ENCODE measurements at regions not wholly inside any gene's neighbourhood (a gene's known extent, or its start where the extent isn't known, plus 50 kb on each side); places are given as distances from the start of the nearest gene placed in this dataset.

DNA sequence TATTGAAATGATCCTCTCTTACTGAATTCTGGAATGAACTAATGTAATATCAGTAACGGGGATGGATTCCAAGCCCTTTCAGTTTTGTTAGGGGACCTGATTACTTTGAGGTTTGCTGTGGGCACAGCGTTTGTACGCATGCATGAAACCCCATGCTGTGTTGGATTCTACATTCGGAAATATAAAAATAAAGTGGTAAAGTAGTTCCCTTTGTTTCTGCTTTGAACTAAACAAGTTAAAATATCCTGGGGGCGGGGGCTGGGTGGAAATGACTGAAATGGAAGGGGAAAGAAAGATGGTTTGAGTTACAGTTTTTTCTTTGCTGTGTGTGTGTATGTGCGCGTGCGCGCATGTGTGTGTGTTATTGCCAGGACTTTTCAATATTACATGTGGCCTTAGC, 196.5 kb upstream of the OPRM1 start:
- no peak for TF ChIP-seq NFRKB (IDR thresholded peaks at IDR 0.05)
- TF ChIP-seq ARNT (IDR thresholded peaks at IDR 0.05), result no peak
- no peak for TF ChIP-seq FOXM1 (IDR thresholded peaks at IDR 0.05; ENCODE audit: borderline replicate concordance)
- no peak for TF ChIP-seq CTBP1 (IDR thresholded peaks at IDR 0.05; ENCODE audit: borderline replicate concordance)
- no peak for TF ChIP-seq HDGF (IDR thresholded peaks at IDR 0.05; ENCODE audit: borderline replicate concordance)
- TF ChIP-seq FOXK2 (IDR thresholded peaks at IDR 0.05), result no peak
- no peak for TF ChIP-seq SUZ12 (IDR thresholded peaks at IDR 0.05)
- TF ChIP-seq BHLHE40 (IDR thresholded peaks at IDR 0.05; ENCODE audit: borderline replicate concordance), result no peak
- no peak for TF ChIP-seq ZNF384 (IDR thresholded peaks at IDR 0.05)
- no peak for TF ChIP-seq TARDBP (IDR thresholded peaks at IDR 0.05)
- no peak for TF ChIP-seq FOXA1 (IDR thresholded peaks at IDR 0.05)
- TF ChIP-seq LEF1 (IDR thresholded peaks at IDR 0.05; ENCODE audit: borderline replicate concordance), result no peak
- TF ChIP-seq, protein P1, sequence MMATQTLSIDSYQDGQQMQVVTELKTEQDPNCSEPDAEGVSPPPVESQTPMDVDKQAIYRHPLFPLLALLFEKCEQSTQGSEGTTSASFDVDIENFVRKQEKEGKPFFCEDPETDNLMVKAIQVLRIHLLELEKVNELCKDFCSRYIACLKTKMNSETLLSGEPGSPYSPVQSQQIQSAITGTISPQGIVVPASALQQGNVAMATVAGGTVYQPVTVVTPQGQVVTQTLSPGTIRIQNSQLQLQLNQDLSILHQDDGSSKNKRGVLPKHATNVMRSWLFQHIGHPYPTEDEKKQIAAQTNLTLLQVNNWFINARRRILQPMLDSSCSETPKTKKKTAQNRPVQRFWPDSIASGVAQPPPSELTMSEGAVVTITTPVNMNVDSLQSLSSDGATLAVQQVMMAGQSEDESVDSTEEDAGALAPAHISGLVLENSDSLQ (IDR thresholded peaks at IDR 0.05), result no peak
- TF ChIP-seq SP1 (IDR thresholded peaks at IDR 0.05), result no peak

Measured in HEK293T (cell line).